ENCODE measurements at regions not wholly inside any gene's neighbourhood (a gene's known extent, or its start where the extent isn't known, plus 50 kb on each side); places are given as distances from the start of the nearest gene placed in this dataset.

GRCh38 chr1:228935198-228935663 is 200.0 kb downstream of the RHOU start:
- no peaks in the 10 kb centered on the region for H3K9me3 Mint-ChIP-seq
- H3K36me3 Mint-ChIP-seq (ENCODE audit: low read depth) = no peaks in the 10 kb centered on the region
- H3K27me3 Mint-ChIP-seq (ENCODE audit: low read depth) = peaks cover 30% of the 10 kb centered on the region
- no peak overlapping the region for H3K4me3 Mint-ChIP-seq
- no peak overlapping the region for H3K27ac Mint-ChIP-seq
- H3K4me1 Mint-ChIP-seq (ENCODE audit: low read depth) = peaks cover 9% of the 10 kb centered on the region

GRCh38 chr1:228935855-228936727 is 200.8 kb downstream of the RHOU start:
- Mint-ChIP-seq H3K4me1 (ENCODE audit: low read depth) (peaks cover 9% of the 10 kb centered on the region), H3K36me3 (ENCODE audit: low read depth) (no peaks in the 10 kb centered on the region), H3K4me3 (no peak overlapping the region), H3K27ac (no peak overlapping the region), H3K9me3 (no peaks in the 10 kb centered on the region), H3K27me3 (ENCODE audit: low read depth) (peaks cover 23% of the 10 kb centered on the region)

- H3K4me3 Mint-ChIP-seq = no peak overlapping the region
These were observed 201.6 kb downstream of the RHOU start for GRCh38 chr1:228936881-228937280.

GRCh38 chr1:228937351-228937750 is 202.1 kb downstream of the RHOU start:
- H3K4me3 Mint-ChIP-seq = no peak overlapping the region
- no peaks in the 10 kb centered on the region for H3K36me3 Mint-ChIP-seq (ENCODE audit: low read depth)
- peaks cover 18% of the 10 kb centered on the region for H3K27me3 Mint-ChIP-seq (ENCODE audit: low read depth)
- peaks cover 9% of the 10 kb centered on the region for H3K4me1 Mint-ChIP-seq (ENCODE audit: low read depth)
- H3K9me3 Mint-ChIP-seq = no peaks in the 10 kb centered on the region
- no peak overlapping the region for H3K27ac Mint-ChIP-seq

More at GRCh38 chr1:228936881-228937280, 201.6 kb downstream of the RHOU start:
- H3K27ac Mint-ChIP-seq = no peak overlapping the region
- H3K9me3 Mint-ChIP-seq = no peaks in the 10 kb centered on the region
- H3K27me3 Mint-ChIP-seq (ENCODE audit: low read depth) = peaks cover 21% of the 10 kb centered on the region
- H3K4me1 Mint-ChIP-seq (ENCODE audit: low read depth) = peaks cover 9% of the 10 kb centered on the region
- H3K36me3 Mint-ChIP-seq (ENCODE audit: low read depth) = no peaks in the 10 kb centered on the region

GRCh38 chr1:228937851-228938536 is 202.7 kb downstream of the RHOU start:
- H3K27ac Mint-ChIP-seq = no peak overlapping the region
- H3K36me3 Mint-ChIP-seq (ENCODE audit: low read depth) = no peaks in the 10 kb centered on the region
- no peak overlapping the region for H3K4me3 Mint-ChIP-seq
- no peaks in the 10 kb centered on the region for H3K9me3 Mint-ChIP-seq
- peaks cover 9% of the 10 kb centered on the region for H3K4me1 Mint-ChIP-seq (ENCODE audit: low read depth)
- peaks cover 16% of the 10 kb centered on the region for H3K27me3 Mint-ChIP-seq (ENCODE audit: low read depth)

- H3K4me1 Mint-ChIP-seq (ENCODE audit: low read depth) = peaks cover 9% of the 10 kb centered on the region
- H3K4me3 Mint-ChIP-seq = no peak overlapping the region
- H3K9me3 Mint-ChIP-seq = no peaks in the 10 kb centered on the region
- peaks cover 14% of the 10 kb centered on the region for H3K27me3 Mint-ChIP-seq (ENCODE audit: low read depth)
- H3K36me3 Mint-ChIP-seq (ENCODE audit: low read depth) = no peaks in the 10 kb centered on the region
- H3K27ac Mint-ChIP-seq = no peak overlapping the region
These were observed 203.2 kb downstream of the RHOU start for GRCh38 chr1:228938537-228938901.

GRCh38 chr1:228939001-228939691 is 203.9 kb downstream of the RHOU start:
- Mint-ChIP-seq H3K27me3 (ENCODE audit: low read depth) (peaks cover 14% of the 10 kb centered on the region), H3K4me1 (ENCODE audit: low read depth) (peaks cover 9% of the 10 kb centered on the region), H3K9me3 (no peaks in the 10 kb centered on the region), H3K4me3 (no peak overlapping the region), H3K36me3 (ENCODE audit: low read depth) (no peaks in the 10 kb centered on the region), H3K27ac (no peak overlapping the region)

GRCh38 chr1:228939881-228940392 is 204.7 kb downstream of the RHOU start:
- H3K9me3 Mint-ChIP-seq = no peaks in the 10 kb centered on the region
- H3K4me3 Mint-ChIP-seq = no peak overlapping the region
- peaks cover 9% of the 10 kb centered on the region for H3K4me1 Mint-ChIP-seq (ENCODE audit: low read depth)
- no peaks in the 10 kb centered on the region for H3K36me3 Mint-ChIP-seq (ENCODE audit: low read depth)
- H3K27me3 Mint-ChIP-seq (ENCODE audit: low read depth) = peaks cover 10% of the 10 kb centered on the region
- H3K27ac Mint-ChIP-seq = no peak overlapping the region

- Mint-ChIP-seq H3K27ac (no peak overlapping the region), H3K36me3 (ENCODE audit: low read depth) (no peaks in the 10 kb centered on the region), H3K4me3 (no peak overlapping the region), H3K9me3 (no peaks in the 10 kb centered on the region), H3K4me1 (ENCODE audit: low read depth) (peaks cover 9% of the 10 kb centered on the region), H3K27me3 (ENCODE audit: low read depth) (peaks cover 10% of the 10 kb centered on the region)
These were observed 205.2 kb downstream of the RHOU start for GRCh38 chr1:228940526-228940925.

- Mint-ChIP-seq H3K9me3 (no peaks in the 10 kb centered on the region), H3K4me1 (ENCODE audit: low read depth) (peaks cover 9% of the 10 kb centered on the region), H3K27ac (no peak overlapping the region), H3K36me3 (ENCODE audit: low read depth) (no peaks in the 10 kb centered on the region), H3K4me3 (no peak overlapping the region), H3K27me3 (ENCODE audit: low read depth) (peaks cover 10% of the 10 kb centered on the region)
These were observed 205.6 kb downstream of the RHOU start for GRCh38 chr1:228940926-228941325.

- H3K36me3 Mint-ChIP-seq (ENCODE audit: low read depth) = no peaks in the 10 kb centered on the region
- H3K4me1 Mint-ChIP-seq (ENCODE audit: low read depth) = peaks cover 7% of the 10 kb centered on the region
- H3K9me3 Mint-ChIP-seq = no peaks in the 10 kb centered on the region
- H3K27ac Mint-ChIP-seq = no peak overlapping the region
- H3K27me3 Mint-ChIP-seq (ENCODE audit: low read depth) = peaks cover 10% of the 10 kb centered on the region
- H3K4me3 Mint-ChIP-seq = no peak overlapping the region
These were observed 206.4 kb downstream of the RHOU start for GRCh38 chr1:228941666-228942065.

GRCh38 chr1:228943436-228943835 is 208.2 kb downstream of the RHOU start:
- Mint-ChIP-seq H3K4me1 (ENCODE audit: low read depth) (peaks cover 3% of the 10 kb centered on the region), H3K4me3 (no peak overlapping the region), H3K27me3 (ENCODE audit: low read depth) (peaks cover 10% of the 10 kb centered on the region), H3K9me3 (no peaks in the 10 kb centered on the region), H3K36me3 (ENCODE audit: low read depth) (no peaks in the 10 kb centered on the region), H3K27ac (no peak overlapping the region)

GRCh38 chr1:228944296-228944695 is 209.0 kb downstream of the RHOU start:
- H3K27me3 Mint-ChIP-seq (ENCODE audit: low read depth) = peaks cover 10% of the 10 kb centered on the region
- no peaks in the 10 kb centered on the region for H3K36me3 Mint-ChIP-seq (ENCODE audit: low read depth)
- no peak overlapping the region for H3K27ac Mint-ChIP-seq
- no peaks in the 10 kb centered on the region for H3K4me1 Mint-ChIP-seq (ENCODE audit: low read depth)
- no peaks in the 10 kb centered on the region for H3K9me3 Mint-ChIP-seq
- no peak overlapping the region for H3K4me3 Mint-ChIP-seq

- no peak overlapping the region for H3K27ac Mint-ChIP-seq
- H3K4me1 Mint-ChIP-seq (ENCODE audit: low read depth) = no peaks in the 10 kb centered on the region
- H3K9me3 Mint-ChIP-seq = no peaks in the 10 kb centered on the region
- peaks cover 10% of the 10 kb centered on the region for H3K27me3 Mint-ChIP-seq (ENCODE audit: low read depth)
- no peak overlapping the region for H3K4me3 Mint-ChIP-seq
- H3K36me3 Mint-ChIP-seq (ENCODE audit: low read depth) = no peaks in the 10 kb centered on the region
These were observed 209.7 kb downstream of the RHOU start for GRCh38 chr1:228944935-228945371.
